ENCODE measurements at regions not wholly inside any gene's neighbourhood (a gene's known extent, or its start where the extent isn't known, plus 50 kb on each side); places are given as distances from the start of the nearest gene placed in this dataset.

GRCh38 chr5:111598996-111599395 is 86.7 kb upstream of the STARD4 start:
- no peak for TF ChIP-seq CTCF (IDR thresholded peaks at IDR 0.05)
- TF ChIP-seq POLR2A (IDR thresholded peaks at IDR 0.05), result no peak

All from vagina (tissue), 2 donors.